Activated CD4-positive, alpha-beta T cell treated with anti-CD3 and anti-CD28 coated beads, Interleukin-2, Interleukin-4, amounts not matched to agents 100 ng/mL and 50 ng/mL, durations not matched to agents 16 hours and 8 hours (primary cell): ENCODE measurements at regions not wholly inside any gene's neighbourhood (a gene's known extent, or its start where the extent isn't known, plus 50 kb on each side); places are given as distances from the start of the nearest gene placed in this dataset.

Experiments
- DNase-seq: peaks from one replicate; pipeline ENCODE4 v3.0.0-alpha.2; 2020; ENCODE audit warnings: low spot score

DNA sequence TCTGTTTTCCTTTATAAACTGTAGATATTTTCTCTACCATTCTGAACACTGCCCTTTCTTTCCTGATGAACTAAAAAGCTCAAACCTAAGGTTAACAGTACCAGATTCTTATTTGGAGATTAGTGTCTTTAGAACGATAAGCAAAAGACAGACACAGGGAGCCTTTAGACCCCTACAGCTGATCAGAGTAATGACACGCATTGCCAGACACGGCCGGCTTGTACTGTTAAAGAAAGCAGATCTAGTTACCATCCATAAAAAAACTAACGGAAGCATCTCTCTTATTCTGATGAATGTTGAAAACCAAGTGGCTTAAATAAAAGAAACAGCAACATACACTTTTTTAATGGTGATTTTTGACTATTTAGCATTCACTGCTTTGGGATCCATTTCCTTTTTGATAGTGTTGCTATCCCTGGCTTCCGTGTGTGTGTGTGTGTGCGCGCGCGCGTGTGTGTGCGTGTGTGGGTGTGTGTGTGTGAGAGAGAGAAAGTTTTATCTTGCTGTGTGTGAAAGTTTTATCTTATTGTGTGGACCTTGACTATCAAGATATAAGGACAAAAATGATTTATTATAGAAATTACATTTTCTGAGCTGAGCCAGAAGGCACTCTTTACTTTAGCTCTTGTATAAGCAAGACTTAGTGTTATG is 95.6 kb upstream of the SLC35B3 start:
- DNase-seq = no peak

GRCh38 chr6:8529250-8529649 is 93.9 kb upstream of the SLC35B3 start:
- DNase-seq = no peak

GRCh38 chr6:8527818-8528217 is 92.5 kb upstream of the SLC35B3 start:
- DNase-seq = no peak

DNA sequence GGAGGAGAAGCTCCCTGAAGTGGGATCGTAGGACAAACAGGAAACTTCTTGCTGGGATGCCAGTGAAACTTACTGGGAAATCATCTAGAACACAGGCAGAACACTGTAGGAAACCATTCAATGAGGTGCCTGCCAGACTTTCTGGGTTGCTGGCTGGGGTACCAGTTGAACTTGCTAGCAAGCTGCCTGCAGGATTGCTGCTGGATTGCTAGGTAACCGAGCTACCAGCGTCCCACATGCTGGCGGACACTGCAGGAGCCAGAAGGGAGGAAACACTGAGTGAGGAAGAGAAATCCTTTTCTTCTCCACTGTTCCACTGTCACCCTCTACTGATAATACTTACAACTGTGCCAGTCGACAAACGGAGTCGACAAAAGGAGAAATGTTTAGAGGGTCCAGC is 91.3 kb upstream of the SLC35B3 start:
- DNase-seq = no peak

GRCh38 chr6:8525370-8525769 is 90.0 kb upstream of the SLC35B3 start:
- DNase-seq = no peak

GRCh38 chr6:8513174-8513573 is 77.8 kb upstream of the SLC35B3 start:
- no peak for DNase-seq

- DNase-seq = no peak
Observed at GRCh38 chr6:8507286-8507685, 71.9 kb upstream of the SLC35B3 start.

GRCh38 chr6:8506126-8506525 is 70.8 kb upstream of the SLC35B3 start:
- DNase-seq = no peak

GRCh38 chr6:8499540-8499939 is 64.2 kb upstream of the SLC35B3 start:
- no peak for DNase-seq

GRCh38 chr6:8494730-8495129 is 59.4 kb upstream of the SLC35B3 start:
- no peak for DNase-seq

DNA sequence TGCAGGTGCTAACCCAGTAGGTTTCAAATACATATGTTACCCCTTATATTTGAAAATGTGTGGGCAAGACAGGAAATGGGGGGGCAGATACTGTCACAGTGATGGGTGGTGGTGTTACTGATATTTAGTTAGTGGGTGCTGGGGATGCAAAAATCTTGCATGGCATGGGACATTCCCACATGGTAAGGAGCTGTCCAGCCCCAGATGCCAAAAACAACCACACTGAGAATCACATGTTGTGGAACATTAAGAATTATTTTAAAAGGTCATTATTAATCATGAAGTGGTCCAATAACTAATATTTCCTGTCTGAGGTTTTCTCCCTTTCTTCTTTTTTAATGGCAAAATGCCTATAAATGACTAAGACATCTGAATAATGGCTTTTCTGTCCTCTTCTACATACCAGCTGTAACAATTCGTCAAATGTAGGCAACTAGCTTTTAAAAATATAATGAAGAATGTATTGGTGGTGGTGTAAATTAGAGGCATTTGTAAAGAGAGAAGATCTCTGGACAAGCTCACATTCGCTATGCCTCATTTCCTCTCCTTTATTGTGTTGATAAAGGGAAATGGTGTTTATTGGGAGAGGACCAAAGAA is 57.3 kb upstream of the SLC35B3 start:
- no peak for DNase-seq
